Ascending aorta (tissue), 2 donors: ENCODE measurements at regions not wholly inside any gene's neighbourhood (a gene's known extent, or its start where the extent isn't known, plus 50 kb on each side); places are given as distances from the start of the nearest gene placed in this dataset.

Experiments
- DNase-seq, 2 donors: peaks; one replicate each; pipeline ENCODE4 v3.0.0-alpha.2; 2019; ENCODE audit warnings: low spot score in 2 of 2
- H3K27ac ChIP-seq, 2 donors: fragments of 200-600 bp; sonication (generic); one replicate each; pipeline ENCODE4 v1.5.1; 2016 to 2017; ENCODE audit warnings: mild to moderate bottlenecking in 1 of 2
- H3K27me3 ChIP-seq: fragments of 200-600 bp; sonication (generic); one replicate; pipeline ENCODE4 v1.5.1; 2017
- H3K36me3 ChIP-seq, 2 donors: fragments of 200-600 bp; sonication (generic); one replicate each; pipeline ENCODE4 v1.5.1; 2016
- H3K4me1 ChIP-seq, 2 donors: fragments of 200-600 bp; sonication (generic); one replicate each; pipeline ENCODE4 v1.5.1; 2016 to 2017; ENCODE audit warnings: mild to moderate bottlenecking in 1 of 2
- H3K4me3 ChIP-seq, 2 donors: fragments of 200-600 bp; sonication (generic); one replicate each; pipeline ENCODE4 v1.5.1; 2016 to 2017; ENCODE audit warnings: mild to moderate bottlenecking in 1 of 2
- H3K9me3 ChIP-seq, 2 donors: fragments of 200-600 bp; sonication (generic); one replicate each; pipeline ENCODE4 v1.5.1; 2016
- CTCF ChIP-seq, 3 experiments: fragments of 200-600 bp in 2 of 3; fragments of 450-650 bp in 1 of 3; sonication (generic) in 2 of 3; IDR thresholded peaks; one replicate each; pipeline ENCODE4 v1.5.1; 2016 to 2019; ENCODE audit warnings: antibody characterized with exemption in 3 of 3, mild to moderate bottlenecking in 1 of 3, moderate library complexity in 1 of 3
- intact Hi-C: fragments of 100-400 bp; cut with DNase I; formaldehyde crosslinking; loops from one replicate; pipeline ENCODE4 v1.15.1; 2023

DNA sequence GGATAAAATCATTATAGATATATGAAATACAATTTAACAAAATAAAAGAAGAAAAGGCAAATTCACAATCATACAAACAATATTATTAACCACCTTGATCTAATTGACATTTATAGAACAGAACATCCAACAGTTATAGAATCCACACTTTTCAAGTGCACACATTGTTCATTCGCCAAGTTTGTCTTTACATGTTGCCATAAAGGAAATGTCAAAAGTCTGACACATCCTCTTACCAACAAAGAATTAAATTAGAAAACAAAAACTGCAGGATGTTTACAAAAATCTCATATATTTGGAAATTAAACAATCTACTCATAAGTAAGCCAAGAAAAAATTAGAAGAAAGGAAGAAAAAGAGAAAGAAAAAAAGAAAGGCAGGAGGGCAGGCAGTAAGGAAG is 909.2 kb upstream of the EPHA6 start:
- intact Hi-C loops = no loop called here
- H3K4me1 ChIP-seq = no peaks in the 10 kb centered on the region
- no peak for DNase-seq
- H3K9me3 ChIP-seq = no peaks in the 10 kb centered on the region
- H3K27ac ChIP-seq = no peak overlapping the region
- H3K4me3 ChIP-seq = no peak overlapping the region
- TF ChIP-seq CTCF (IDR thresholded peaks at IDR 0.05) = no peak
- H3K27me3 ChIP-seq = no peaks in the 10 kb centered on the region
- no peaks in the 10 kb centered on the region for H3K36me3 ChIP-seq

DNA sequence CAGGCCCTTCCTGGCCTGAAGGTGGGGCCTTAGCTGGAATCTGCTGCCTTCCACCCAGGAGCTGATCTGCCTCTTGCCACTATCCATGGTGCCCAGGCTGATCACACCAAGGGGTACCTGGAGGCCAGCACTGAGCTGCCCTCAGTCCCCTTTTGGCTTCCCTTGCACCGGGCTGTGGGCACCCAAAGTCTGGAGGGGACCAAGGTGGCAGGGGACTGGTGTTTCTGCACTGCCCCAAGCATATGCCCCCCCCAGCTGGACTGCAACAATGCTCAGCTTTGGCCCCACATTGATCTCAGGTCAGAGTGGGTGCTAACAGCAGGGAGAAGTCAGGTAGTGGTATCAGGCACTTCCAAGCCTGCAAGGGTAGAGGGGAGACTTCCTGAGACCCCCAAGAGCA is 902.6 kb upstream of the EPHA6 start:
- H3K27ac ChIP-seq = no peak overlapping the region
- H3K27me3 ChIP-seq = no peaks in the 10 kb centered on the region
- H3K9me3 ChIP-seq = no peaks in the 10 kb centered on the region
- H3K4me1 ChIP-seq = no peaks in the 10 kb centered on the region
- no peak for DNase-seq
- no peak overlapping the region for H3K4me3 ChIP-seq
- no peak for TF ChIP-seq CTCF (IDR thresholded peaks at IDR 0.05)
- no peaks in the 10 kb centered on the region for H3K36me3 ChIP-seq
- intact Hi-C loops = no loop called here

DNA sequence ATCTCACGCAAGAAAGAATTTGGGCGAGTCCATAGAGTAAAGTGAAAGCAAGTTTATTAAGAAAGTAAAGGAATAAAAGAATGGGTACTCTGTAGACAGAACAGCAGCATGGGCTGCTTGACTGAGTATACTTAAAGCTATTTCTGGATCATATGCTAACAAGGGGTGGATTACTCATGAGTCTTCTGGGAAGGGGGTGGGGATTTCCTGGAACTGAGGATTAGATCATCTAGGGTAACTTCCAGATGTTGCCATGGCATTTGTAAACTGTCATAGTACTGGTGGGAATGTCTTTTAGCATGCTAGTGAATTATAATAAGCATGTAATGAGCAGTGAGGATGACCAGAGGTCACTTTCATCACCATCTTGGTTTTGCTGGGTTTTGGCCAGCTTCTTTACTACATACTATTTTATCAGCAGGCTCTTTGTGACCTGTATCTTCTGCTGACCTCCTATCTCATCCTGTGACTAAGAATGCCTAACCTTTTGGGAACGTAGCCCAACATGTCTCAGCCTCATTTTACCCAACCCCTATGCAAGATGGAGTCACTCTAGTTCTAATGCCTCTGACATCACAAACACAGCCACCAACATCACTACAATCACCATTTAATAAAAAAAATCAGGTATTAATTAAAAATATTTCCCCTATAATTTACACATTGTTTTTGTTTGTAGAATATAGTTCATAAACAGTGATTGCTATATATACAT is 890.7 kb upstream of the EPHA6 start:
- TF ChIP-seq CTCF (IDR thresholded peaks at IDR 0.05) = no peak
- Histone ChIP-seq H3K4me3 (peak overlapping the region in 1 of 2 donors; percentile 1), H3K27me3 (no peaks in the 10 kb centered on the region), H3K36me3 (no peaks in the 10 kb centered on the region), H3K9me3 (no peaks in the 10 kb centered on the region), H3K27ac (peak overlapping the region; percentile 47 to 68), H3K4me1 (no peaks in the 10 kb centered on the region)
- intact Hi-C loops = no loop called here
- peak in 1 of 2 donors; percentile 77 for DNase-seq

GRCh38 chr3:95926904-95927501 is 887.4 kb upstream of the EPHA6 start:
- no peaks in the 10 kb centered on the region for H3K36me3 ChIP-seq
- DNase-seq = no peak
- H3K4me1 ChIP-seq = no peaks in the 10 kb centered on the region
- intact Hi-C loops = no loop called here
- no peak overlapping the region for H3K4me3 ChIP-seq
- H3K27ac ChIP-seq = no peak overlapping the region
- TF ChIP-seq CTCF (IDR thresholded peaks at IDR 0.05) = no peak
- H3K27me3 ChIP-seq = no peaks in the 10 kb centered on the region
- no peaks in the 10 kb centered on the region for H3K9me3 ChIP-seq

DNA sequence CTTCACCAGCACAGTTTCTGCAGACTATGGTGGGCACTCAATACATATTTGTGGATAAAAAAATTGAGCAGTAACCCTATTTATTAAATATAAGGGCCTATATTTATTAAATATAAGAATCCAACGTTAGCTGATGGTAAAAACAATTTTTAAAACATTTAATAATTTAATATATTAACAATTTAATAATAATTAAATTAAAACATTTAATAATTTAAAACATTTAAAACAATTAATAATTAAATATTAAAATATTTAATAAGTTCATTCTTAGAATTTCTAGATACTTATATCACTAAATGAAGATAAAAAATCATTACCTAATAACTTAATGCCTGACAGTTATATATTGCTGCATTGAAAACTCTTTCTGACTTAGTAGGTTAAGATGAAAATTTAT is 880.2 kb upstream of the EPHA6 start:
- intact Hi-C loops = no loop called here
- TF ChIP-seq CTCF (IDR thresholded peaks at IDR 0.05) = no peak
- H3K36me3 ChIP-seq = no peaks in the 10 kb centered on the region

More for the DNA sequence above, 880.2 kb upstream of the EPHA6 start:
- DNase-seq = no peak
- Histone ChIP-seq H3K4me3 (no peak overlapping the region), H3K27me3 (no peaks in the 10 kb centered on the region), H3K9me3 (no peaks in the 10 kb centered on the region), H3K27ac (no peak overlapping the region), H3K4me1 (no peaks in the 10 kb centered on the region)
